ENCODE measurements at regions not wholly inside any gene's neighbourhood (a gene's known extent, or its start where the extent isn't known, plus 50 kb on each side); places are given as distances from the start of the nearest gene placed in this dataset.

- no peaks in the 10 kb centered on the region for H3K27me3 ChIP-seq (ENCODE audit: insufficient read depth in 3 of 3, low read length in 2 of 3)
- no peak overlapping the region for H3K4me3 ChIP-seq
- H3K27ac ChIP-seq = no peak overlapping the region
- DNase-seq = no peak
- no peaks in the 10 kb centered on the region for H3K9me3 ChIP-seq
- no peaks in the 10 kb centered on the region for H3K36me3 ChIP-seq (ENCODE audit: insufficient read depth in 1 of 2, low read depth in 1 of 2)
- ATAC-seq = no peak
- TF ChIP-seq CTCF (IDR thresholded peaks at IDR 0.05) = no peak
- H3K4me1 ChIP-seq = no peaks in the 10 kb centered on the region
- WGBS, 3 donors = 49 to 65% (median 53%) methylated on average over 1 of the region's 1 CpG
- intact Hi-C loops (cut with DNase I) = no loop called here
Measured at GRCh38 chr2:228646061-228646460, 464.6 kb upstream of the SPHKAP start.

- no peaks in the 10 kb centered on the region for H3K9me3 ChIP-seq
- DNase-seq = no peak
- WGBS, 3 donors = 52 to 55% (median 54%) methylated on average over 2 of the region's 2 CpGs
- no peak for TF ChIP-seq CTCF (IDR thresholded peaks at IDR 0.05)
- no peaks in the 10 kb centered on the region for H3K27me3 ChIP-seq (ENCODE audit: insufficient read depth in 3 of 3, low read length in 2 of 3)
- H3K36me3 ChIP-seq (ENCODE audit: insufficient read depth in 1 of 2, low read depth in 1 of 2) = no peaks in the 10 kb centered on the region
- H3K4me3 ChIP-seq = no peak overlapping the region
- no peak for ATAC-seq
- no peaks in the 10 kb centered on the region for H3K4me1 ChIP-seq
- H3K27ac ChIP-seq = no peak overlapping the region
- intact Hi-C loops (cut with DNase I) = no loop called here
Measured at GRCh38 chr2:228644199-228644598, 462.7 kb upstream of the SPHKAP start.

GRCh38 chr2:228642861-228643260 is 461.4 kb upstream of the SPHKAP start:
- no peaks in the 10 kb centered on the region for H3K36me3 ChIP-seq (ENCODE audit: insufficient read depth in 1 of 2, low read depth in 1 of 2)
- no peak for TF ChIP-seq CTCF (IDR thresholded peaks at IDR 0.05)
- H3K27ac ChIP-seq = no peak overlapping the region
- no peaks in the 10 kb centered on the region for H3K4me1 ChIP-seq
- H3K9me3 ChIP-seq = no peaks in the 10 kb centered on the region
- H3K27me3 ChIP-seq (ENCODE audit: insufficient read depth in 3 of 3, low read length in 2 of 3) = no peaks in the 10 kb centered on the region
- ATAC-seq = no peak
- 76 to 85% (median 80%) methylated on average over 2 of the region's 2 CpGs for WGBS, 3 donors
- DNase-seq = no peak
- no peak overlapping the region for H3K4me3 ChIP-seq
- intact Hi-C loops (cut with DNase I) = no loop called here

- DNase-seq = no peak
- TF ChIP-seq CTCF (IDR thresholded peaks at IDR 0.05) = no peak
- intact Hi-C loops (cut with DNase I) = no loop called here
- Histone ChIP-seq H3K36me3 (ENCODE audit: insufficient read depth in 1 of 2, low read depth in 1 of 2) (no peaks in the 10 kb centered on the region), H3K4me1 (no peaks in the 10 kb centered on the region), H3K9me3 (no peaks in the 10 kb centered on the region), H3K27me3 (ENCODE audit: insufficient read depth in 3 of 3, low read length in 2 of 3) (no peaks in the 10 kb centered on the region), H3K4me3 (no peak overlapping the region), H3K27ac (no peak overlapping the region)
- ATAC-seq = no peak
- 50 to 60% (median 56%) methylated on average over 2 of the region's 2 CpGs for WGBS, 3 donors
Measured at GRCh38 chr2:228630786-228631185, 449.3 kb upstream of the SPHKAP start.

- intact Hi-C loops (cut with DNase I) = no loop called here
- Histone ChIP-seq H3K36me3 (ENCODE audit: insufficient read depth in 1 of 2, low read depth in 1 of 2) (no peaks in the 10 kb centered on the region), H3K9me3 (no peaks in the 10 kb centered on the region), H3K4me3 (no peak overlapping the region), H3K27ac (no peak overlapping the region), H3K27me3 (ENCODE audit: insufficient read depth in 3 of 3, low read length in 2 of 3) (no peaks in the 10 kb centered on the region), H3K4me1 (no peaks in the 10 kb centered on the region)
- WGBS, 3 donors = 44 to 52% (median 47%) methylated on average over 1 of the region's 1 CpG
- TF ChIP-seq CTCF (IDR thresholded peaks at IDR 0.05) = no peak
- ATAC-seq (no peak), DNase-seq (no peak)
Measured at GRCh38 chr2:228629251-228629650, 447.8 kb upstream of the SPHKAP start.

All from psoas muscle (tissue), 7 donors.